Activated CD4-positive, alpha-beta T cell treated with anti-CD3 and anti-CD28 coated beads for 36 hours (primary cell): ENCODE measurements at regions not wholly inside any gene's neighbourhood (a gene's known extent, or its start where the extent isn't known, plus 50 kb on each side); places are given as distances from the start of the nearest gene placed in this dataset.
"Not testable (repeated sequence)": the region's sequence is repeated elsewhere in the genome, so short reads cannot be mapped to it uniquely, and the experiment has no call there.

ENCODE experiments used
- ATAC-seq: fragments of 200-7000 bp; cut with Tn5 transposase; one replicate; pipeline ENCODE4 v1.10.0; 2021; ENCODE audit warnings: mild to moderate bottlenecking, moderate library complexity
- CTCF ChIA-PET: fragments of 350-600 bp; sonication (Branson Sonifier 250); formaldehyde crosslinking; loops from one replicate; lab custom pipeline; 2021; ENCODE audit warnings: antibody characterized with exemption; lab: Charles Lee
- POLR2A ChIA-PET: fragments of 350-600 bp; sonication (Branson Sonifier 250); formaldehyde crosslinking; loops from one replicate; lab custom pipeline; 2021; ENCODE audit warnings: antibody characterized with exemption, inconsistent platforms; lab: Charles Lee
- DNase-seq: peaks from one replicate; pipeline ENCODE4 v3.0.0-alpha.2; 2020
- H3K27ac Mint-ChIP-seq: one replicate; pipeline ENCODE4 v1.8.0; 2021; ENCODE audit warnings: mixed read lengths
- H3K27me3 Mint-ChIP-seq: one replicate; pipeline ENCODE4 v1.8.0; 2021; ENCODE audit warnings: mixed read lengths
- H3K36me3 Mint-ChIP-seq: one replicate; pipeline ENCODE4 v1.8.0; 2021; ENCODE audit warnings: low read depth, mixed read lengths
- H3K4me1 Mint-ChIP-seq: one replicate; pipeline ENCODE4 v1.8.0; 2021; ENCODE audit warnings: mixed read lengths
- H3K4me3 Mint-ChIP-seq: one replicate; pipeline ENCODE4 v1.8.0; 2021; ENCODE audit warnings: mild to moderate bottlenecking, moderate library complexity, mixed read lengths
- H3K9me3 Mint-ChIP-seq: one replicate; pipeline ENCODE4 v1.8.0; 2021; ENCODE audit warnings: low read depth, mixed read lengths
- intact Hi-C, 2 experiments: fragments of 100-400 bp; cut with DNase I in 1 of 2; cut with micrococcal nuclease in 1 of 2; formaldehyde crosslinking; loops; one replicate each; pipeline versions ENCODE4 v1.14.2 to v1.15.1; 2022 to 2024; cut with DNase I, micrococcal nuclease

DNA sequence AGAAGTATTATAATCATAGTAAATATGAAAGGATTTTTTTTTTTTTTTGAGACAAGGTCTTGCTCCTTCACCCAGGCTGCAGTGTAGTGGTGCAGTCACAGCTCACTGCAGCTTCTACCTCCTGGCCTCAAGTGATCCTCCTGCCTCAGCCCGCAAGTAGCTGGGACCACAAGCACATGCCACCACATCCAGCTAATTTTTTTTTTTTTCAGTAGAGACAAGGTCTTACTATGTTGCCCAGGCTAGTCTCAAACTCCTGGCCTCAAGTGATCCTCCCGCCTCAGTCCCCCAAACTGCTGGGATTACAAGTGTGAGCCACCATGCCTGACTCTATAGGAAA lies 86.2 kb upstream of the FOXN2 start:
- Mint-ChIP-seq H3K9me3 (no peaks in the 10 kb centered on the region), H3K27ac (no peak overlapping the region), H3K4me1 (peaks cover 8% of the 10 kb centered on the region), H3K27me3 (no peaks in the 10 kb centered on the region), H3K4me3 (no peak overlapping the region), H3K36me3 (no peaks in the 10 kb centered on the region)
- no peak for DNase-seq
- ATAC-seq = no peak
- intact Hi-C loops = no loop called here
- ChIA-PET CTCF (no interaction called here), POLR2A (no interaction called here)

DNA sequence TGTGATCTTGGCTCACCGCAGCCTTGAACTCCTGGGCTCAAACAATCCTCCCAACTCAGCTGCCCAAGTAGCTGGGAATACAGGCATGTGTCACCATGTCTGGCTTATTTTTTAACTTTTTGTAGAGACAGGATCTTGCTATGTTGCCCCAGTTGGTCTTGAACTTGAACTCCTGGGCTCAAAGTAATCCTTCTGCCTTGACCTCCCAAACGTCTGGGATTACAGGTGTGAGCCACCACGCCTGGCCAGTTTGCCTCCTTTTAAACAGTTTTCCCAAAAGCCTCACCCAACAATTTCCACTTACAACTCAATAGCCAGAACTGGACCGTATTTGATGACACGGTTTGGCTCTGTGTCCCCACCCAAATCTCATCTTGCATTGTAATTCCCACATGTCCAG lies 85.4 kb upstream of the FOXN2 start:
- DNase-seq = no peak
- intact Hi-C loops = no loop called here
- Mint-ChIP-seq H3K36me3 (no peaks in the 10 kb centered on the region), H3K27ac (no peak overlapping the region), H3K9me3 (no peaks in the 10 kb centered on the region), H3K4me3 (no peak overlapping the region), H3K4me1 (peaks cover 8% of the 10 kb centered on the region), H3K27me3 (no peaks in the 10 kb centered on the region)
- ATAC-seq = no peak
- POLR2A ChIA-PET = no interaction called here
- CTCF ChIA-PET = no interaction called here

DNA sequence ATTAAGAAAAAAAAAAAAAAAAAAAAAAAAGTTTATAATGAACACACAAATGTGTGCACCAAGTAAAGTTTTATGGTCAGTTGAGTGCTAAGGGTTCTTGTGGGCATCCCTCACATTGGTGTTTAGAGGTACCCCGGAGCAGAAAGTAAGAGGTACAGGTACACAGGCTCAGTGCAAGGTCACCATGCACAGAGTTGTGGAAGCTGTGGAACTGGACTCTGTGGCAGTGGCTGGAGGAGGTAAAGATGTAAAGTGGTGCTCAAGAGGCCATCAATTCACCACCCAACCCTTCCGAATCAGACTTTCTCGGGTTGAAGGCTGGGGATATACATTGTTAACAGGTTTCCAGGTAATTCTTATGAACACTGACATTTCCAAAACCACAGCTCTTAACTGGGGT lies 83.6 kb upstream of the FOXN2 start:
- Mint-ChIP-seq H3K27ac (no peak overlapping the region), H3K4me3 (no peak overlapping the region), H3K27me3 (no peaks in the 10 kb centered on the region), H3K9me3 (no peaks in the 10 kb centered on the region), H3K4me1 (peaks cover 8% of the 10 kb centered on the region), H3K36me3 (no peaks in the 10 kb centered on the region)
- DNase-seq (no peak), ATAC-seq (no peak)
- intact Hi-C loops = no loop called here
- ChIA-PET POLR2A (no interaction called here), CTCF (no interaction called here)

DNA sequence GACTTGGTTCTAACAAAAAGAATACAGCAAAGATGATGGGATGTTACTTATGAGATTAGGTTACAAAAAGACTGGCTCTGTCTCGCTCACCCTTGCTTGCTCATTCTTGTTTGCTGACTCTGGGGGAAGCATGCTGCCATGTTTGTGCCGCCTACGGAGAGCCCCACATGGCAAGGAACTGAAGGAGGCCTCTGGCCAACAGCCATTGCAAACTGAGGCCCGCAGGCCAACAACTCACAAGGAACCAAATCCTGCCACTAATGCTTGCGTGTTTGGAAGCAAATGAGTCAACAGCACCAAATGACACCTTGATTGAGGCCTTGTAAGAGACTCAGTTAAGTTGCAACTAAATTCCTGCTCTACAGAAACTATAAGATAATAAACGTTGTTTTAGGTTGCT lies 82.1 kb upstream of the FOXN2 start:
- Mint-ChIP-seq H3K4me1 (peaks cover 18% of the 10 kb centered on the region), H3K27me3 (no peaks in the 10 kb centered on the region), H3K4me3 (no peak overlapping the region), H3K36me3 (no peaks in the 10 kb centered on the region), H3K9me3 (no peaks in the 10 kb centered on the region), H3K27ac (no peak overlapping the region)
- no peak for ATAC-seq
- ChIA-PET CTCF (no interaction called here), POLR2A (no interaction called here)
- DNase-seq = no peak
- intact Hi-C loops = no loop called here

DNA sequence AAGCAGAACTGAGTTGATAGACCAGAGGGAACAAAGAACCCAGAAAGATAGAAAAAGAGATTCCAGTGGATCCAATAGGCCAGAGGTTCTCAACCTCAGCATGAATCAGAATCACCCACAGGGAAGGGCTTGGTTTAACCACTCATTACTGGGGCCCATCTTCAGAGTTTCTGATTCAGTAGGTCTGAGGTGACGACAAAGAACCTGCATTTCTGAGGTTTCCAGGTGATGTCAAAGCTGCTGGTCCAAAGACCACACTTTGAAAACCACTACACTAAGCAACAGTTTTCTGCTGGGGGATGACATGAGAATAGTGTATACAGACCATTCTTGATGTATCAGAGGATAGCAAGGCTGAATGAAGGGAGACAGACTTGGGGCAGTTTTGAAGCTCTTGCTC lies 81.5 kb upstream of the FOXN2 start:
- Mint-ChIP-seq H3K36me3 (no peaks in the 10 kb centered on the region), H3K27me3 (no peaks in the 10 kb centered on the region), H3K27ac (no peak overlapping the region), H3K9me3 (no peaks in the 10 kb centered on the region), H3K4me1 (peaks cover 18% of the 10 kb centered on the region), H3K4me3 (no peak overlapping the region)
- ChIA-PET CTCF (no interaction called here), POLR2A (no interaction called here)
- DNase-seq (peak; percentile 30), ATAC-seq (peak; percentile 82)
- intact Hi-C loops = no loop called here

DNA sequence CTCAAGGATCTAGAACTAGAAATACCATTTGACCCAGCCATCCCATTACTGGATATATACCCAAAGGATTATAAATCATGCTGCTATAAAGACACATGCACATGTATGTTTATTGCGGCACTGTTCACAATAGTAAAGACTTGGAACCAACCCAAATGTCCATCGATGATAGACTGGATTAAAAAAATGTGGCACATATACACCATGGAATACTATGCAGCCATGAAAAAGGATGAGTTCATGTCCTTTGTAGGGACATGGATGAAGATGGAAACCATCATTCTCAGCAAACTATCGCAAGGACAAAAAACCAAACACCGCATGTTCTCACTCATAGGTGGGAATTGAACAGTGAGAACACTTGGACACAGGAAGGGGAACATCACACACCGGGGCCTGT lies 80.7 kb upstream of the FOXN2 start:
- H3K27me3 Mint-ChIP-seq, H3K4me3 Mint-ChIP-seq, H3K27ac Mint-ChIP-seq, POLR2A ChIA-PET, CTCF ChIA-PET, H3K9me3 Mint-ChIP-seq, H3K36me3 Mint-ChIP-seq, intact Hi-C loops, DNase-seq, ATAC-seq: not testable (repeated sequence)
- H3K4me1 Mint-ChIP-seq = peaks cover 18% of the 10 kb centered on the region

DNA sequence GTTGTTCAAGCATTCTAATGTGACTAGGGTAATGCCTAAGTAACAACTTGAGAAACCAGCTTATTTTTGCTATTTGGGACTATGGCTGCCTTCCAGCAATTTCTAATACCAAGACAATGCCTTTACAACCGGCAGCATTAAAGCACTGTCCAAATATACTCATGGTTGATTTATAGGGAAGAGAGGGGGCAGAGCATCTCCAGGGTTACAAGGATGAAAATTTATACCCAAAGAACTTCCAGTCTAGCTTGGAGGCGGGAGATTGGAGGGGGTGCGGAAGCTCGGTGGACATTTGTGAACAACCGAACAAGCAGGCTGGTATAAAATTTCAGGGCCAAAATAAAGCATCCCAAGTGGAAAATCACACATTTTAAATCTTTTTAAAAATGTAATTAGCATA lies 79.4 kb upstream of the FOXN2 start:
- H3K4me3 Mint-ChIP-seq = no peak overlapping the region
- no peak for ATAC-seq
- H3K27me3 Mint-ChIP-seq = no peaks in the 10 kb centered on the region
- DNase-seq = no peak
- no peaks in the 10 kb centered on the region for H3K36me3 Mint-ChIP-seq
- intact Hi-C loops = no loop called here
- ChIA-PET POLR2A (no interaction called here), CTCF (no interaction called here)
- H3K4me1 Mint-ChIP-seq = peaks cover 18% of the 10 kb centered on the region
- no peak overlapping the region for H3K27ac Mint-ChIP-seq
- H3K9me3 Mint-ChIP-seq = peaks cover 2% of the 10 kb centered on the region

DNA sequence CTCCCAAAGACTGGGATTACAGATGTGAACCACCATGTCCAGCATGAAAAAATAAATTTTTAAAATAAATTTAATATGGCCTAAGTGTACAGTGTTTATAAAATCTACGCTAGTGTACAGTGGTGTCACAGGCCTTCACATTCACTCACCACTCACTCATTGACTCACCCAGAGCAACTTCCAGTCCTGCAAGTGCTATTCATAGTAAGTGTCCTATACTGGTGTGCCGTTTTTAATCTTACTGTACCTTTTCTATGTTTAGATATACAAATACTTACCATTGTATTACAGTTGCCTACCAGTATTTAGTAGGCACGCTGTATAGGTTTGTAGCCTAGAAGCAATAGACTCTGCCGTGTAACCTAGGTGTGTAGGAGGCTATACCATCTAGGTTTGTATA lies 76.1 kb upstream of the FOXN2 start:
- POLR2A ChIA-PET = no interaction called here
- intact Hi-C loops = no loop called here
- no peaks in the 10 kb centered on the region for H3K27me3 Mint-ChIP-seq
- H3K9me3 Mint-ChIP-seq = peaks cover 2% of the 10 kb centered on the region
- CTCF ChIA-PET = no interaction called here
- ATAC-seq = no peak
- no peak for DNase-seq
- no peak overlapping the region for H3K27ac Mint-ChIP-seq
- no peaks in the 10 kb centered on the region for H3K36me3 Mint-ChIP-seq
- peaks cover 10% of the 10 kb centered on the region for H3K4me1 Mint-ChIP-seq
- H3K4me3 Mint-ChIP-seq = no peak overlapping the region

DNA sequence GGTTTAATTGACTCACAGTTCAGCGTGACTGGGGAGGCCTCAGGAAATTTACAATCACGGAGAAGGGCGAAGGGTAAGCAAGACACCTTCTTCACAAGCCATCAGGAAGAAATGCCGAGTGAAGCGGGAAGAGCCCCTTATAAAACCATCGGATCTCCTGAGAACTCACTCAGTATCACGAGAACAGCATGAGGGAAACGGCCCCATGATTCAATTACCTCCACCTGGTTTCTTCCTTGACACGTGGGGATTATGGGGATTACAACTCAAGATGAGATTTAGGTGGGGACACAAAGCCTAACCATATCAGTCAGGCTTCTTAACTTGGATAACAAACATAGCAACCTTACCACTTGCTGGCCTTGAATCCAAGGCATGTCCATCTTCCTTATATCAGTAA lies 73.6 kb upstream of the FOXN2 start:
- no peak overlapping the region for H3K27ac Mint-ChIP-seq
- H3K36me3 Mint-ChIP-seq = no peaks in the 10 kb centered on the region
- peaks cover 2% of the 10 kb centered on the region for H3K9me3 Mint-ChIP-seq
- H3K27me3 Mint-ChIP-seq = no peaks in the 10 kb centered on the region
- H3K4me3 Mint-ChIP-seq = no peak overlapping the region
- H3K4me1 Mint-ChIP-seq = peaks cover 10% of the 10 kb centered on the region
- DNase-seq (no peak), ATAC-seq (no peak)
- intact Hi-C loops = no loop called here
- POLR2A ChIA-PET = no interaction called here
- CTCF ChIA-PET = no interaction called here

DNA sequence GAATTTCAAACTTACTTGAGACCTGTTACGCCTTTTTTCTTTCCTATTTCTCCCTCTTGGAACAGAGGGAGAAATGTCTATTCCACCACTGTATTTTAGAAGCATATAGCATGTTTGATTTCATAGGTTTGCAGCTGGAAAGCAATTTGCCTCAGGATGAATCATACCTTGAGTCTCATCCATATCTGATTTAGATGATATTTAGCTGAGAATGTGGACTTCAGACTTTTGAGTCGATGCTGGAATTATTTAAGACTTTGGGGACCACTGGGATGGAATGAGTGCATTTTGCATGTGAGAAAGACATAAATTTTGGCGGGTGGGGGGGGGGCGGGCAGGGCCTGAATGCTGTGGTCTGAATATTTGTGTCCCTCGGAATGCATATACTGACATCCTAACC lies 67.3 kb upstream of the FOXN2 start:
- CTCF ChIA-PET = no interaction called here
- POLR2A ChIA-PET = no interaction called here
- H3K4me3 Mint-ChIP-seq = no peak overlapping the region
- H3K27ac Mint-ChIP-seq = no peak overlapping the region
- intact Hi-C loops = no loop called here
- DNase-seq (no peak), ATAC-seq (no peak)
- H3K27me3 Mint-ChIP-seq = no peaks in the 10 kb centered on the region
- no peaks in the 10 kb centered on the region for H3K36me3 Mint-ChIP-seq
- peaks cover 12% of the 10 kb centered on the region for H3K4me1 Mint-ChIP-seq
- no peaks in the 10 kb centered on the region for H3K9me3 Mint-ChIP-seq

DNA sequence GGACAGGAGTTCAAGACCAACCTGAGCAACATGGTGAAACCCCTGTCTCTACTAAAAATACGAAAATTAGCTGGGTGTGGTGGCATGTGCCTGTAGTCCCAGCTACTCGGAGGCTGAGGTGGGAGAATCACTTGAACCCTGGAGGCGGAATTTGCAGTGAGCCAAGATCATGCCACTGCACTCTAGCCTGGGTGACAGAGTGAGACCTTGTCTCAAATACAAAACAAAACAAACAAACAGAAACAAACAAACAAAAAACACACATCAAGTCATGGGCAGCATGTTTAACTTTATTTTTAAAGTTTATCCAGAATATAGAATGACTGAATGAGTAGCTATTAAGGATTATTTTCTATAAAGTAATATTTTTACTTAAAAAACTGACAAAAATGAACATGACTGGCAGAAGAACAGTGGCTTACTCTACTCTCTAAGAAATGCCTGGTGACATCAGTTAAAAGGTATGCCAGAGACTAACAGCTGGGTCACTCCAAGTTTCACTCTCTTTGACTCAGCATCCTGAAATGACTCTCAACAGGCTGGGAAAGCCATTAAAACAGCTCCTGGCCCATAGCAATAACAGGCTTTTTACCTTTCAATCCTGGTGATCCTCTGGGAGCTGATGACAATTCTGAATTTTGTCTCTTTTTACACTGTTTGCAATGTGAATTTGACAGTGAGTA lies 66.1 kb upstream of the FOXN2 start:
- no peaks in the 10 kb centered on the region for H3K27me3 Mint-ChIP-seq
- no peak overlapping the region for H3K27ac Mint-ChIP-seq
- H3K4me3 Mint-ChIP-seq = no peak overlapping the region
- CTCF ChIA-PET = interaction anchor here (1.5 to 1.6 kb wide), 2 partner anchors 12 to 63 kb away, joined by 4 to 6 read pairs; no protein-coding TSS in a partner anchor
- peak; percentile 34 for DNase-seq
- ATAC-seq = peak; percentile 94
- H3K36me3 Mint-ChIP-seq = no peaks in the 10 kb centered on the region
- intact Hi-C loops = loop anchor here (1.0 to 2.0 kb wide), 3 partner anchors 64 to 172 kb away; no protein-coding TSS in a partner anchor
- H3K9me3 Mint-ChIP-seq = no peaks in the 10 kb centered on the region
- H3K4me1 Mint-ChIP-seq = peaks cover 12% of the 10 kb centered on the region
- POLR2A ChIA-PET = no interaction called here

DNA sequence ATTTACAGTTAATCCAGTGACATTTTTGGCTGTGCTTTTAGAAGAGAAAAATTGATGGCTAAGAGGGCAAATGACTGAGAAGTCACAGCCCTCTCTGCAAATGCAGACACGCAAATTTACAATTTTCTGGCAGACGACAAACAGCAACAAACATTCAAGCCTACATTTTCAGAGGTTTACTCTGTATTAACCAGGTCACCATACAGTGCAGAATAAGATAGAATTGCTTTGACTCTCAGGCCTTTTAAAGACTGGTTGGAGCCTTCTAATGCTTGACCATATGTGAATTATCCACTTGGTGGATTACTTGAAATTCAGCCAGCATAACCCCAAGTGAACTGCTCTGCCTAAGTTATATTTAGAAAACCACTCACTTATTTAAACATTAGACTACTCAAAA lies 65.5 kb upstream of the FOXN2 start:
- peaks cover 12% of the 10 kb centered on the region for H3K4me1 Mint-ChIP-seq
- ChIA-PET POLR2A (no interaction called here), CTCF (interaction anchor here (1.1 to 1.6 kb wide), 3 partner anchors 12 to 62 kb away, joined by 3 to 6 read pairs (median 4); no protein-coding TSS in a partner anchor)
- DNase-seq (no peak), ATAC-seq (no peak)
- H3K27me3 Mint-ChIP-seq = no peaks in the 10 kb centered on the region
- no peak overlapping the region for H3K4me3 Mint-ChIP-seq
- H3K9me3 Mint-ChIP-seq = no peaks in the 10 kb centered on the region
- intact Hi-C loops = loop anchor here in 1 of 2 experiments (2.0 kb wide), 1 partner anchor 64 kb away; no protein-coding TSS in a partner anchor
- H3K27ac Mint-ChIP-seq = no peak overlapping the region
- H3K36me3 Mint-ChIP-seq = no peaks in the 10 kb centered on the region
